Adrenal gland (tissue), 5 donors: ENCODE measurements at regions not wholly inside any gene's neighbourhood (a gene's known extent, or its start where the extent isn't known, plus 50 kb on each side); places are given as distances from the start of the nearest gene placed in this dataset.

Experiments
- CTCF ChIP-seq, 6 experiments: fragments of 450-650 bp in 4 of 6; fragments of 200-600 bp in 2 of 6; sonication (generic) in 1 of 6; IDR thresholded peaks; 1 replicate in 5 of 6; 2 replicates in 1 of 6; pipeline versions ENCODE4 v1.5.1 to v1.8.0; 2016 to 2021; ENCODE audit warnings: antibody characterized with exemption in 6 of 6, mild to moderate bottlenecking in 2 of 6, moderate library complexity in 1 of 6
- POLR2A ChIP-seq, 2 donors: fragments of 450-650 bp; IDR thresholded peaks; one replicate each; pipeline ENCODE4 v1.6.1; 2017; ENCODE audit warnings: antibody characterized with exemption in 2 of 2, mild to moderate bottlenecking in 2 of 2, moderate library complexity in 1 of 2
- donor health status: DM: no; HTN: no; CAD: no.

- TF ChIP-seq CTCF (IDR thresholded peaks at IDR 0.05) (no peak), POLR2A (IDR thresholded peaks at IDR 0.05) (no peak)
Measured at GRCh38 chr10:70942125-70942524, 53.8 kb upstream of the PCBD1 start.
